KOPT-K1 (cell line): ENCODE measurements at regions not wholly inside any gene's neighbourhood (a gene's known extent, or its start where the extent isn't known, plus 50 kb on each side); places are given as distances from the start of the nearest gene placed in this dataset.

Experiments
- H3K27ac ChIP-seq: fragments of 200-600 bp; sonication (generic); 2 replicates; pipeline ENCODE4 v1.5.1; 2016; ENCODE audit warnings: antibody characterized with exemption, mild to moderate bottlenecking, low read depth, low read length; ENCODE audit not compliant: poor library complexity, severe bottlenecking
- H3K36me3 ChIP-seq: fragments of 200-600 bp; sonication (generic); 2 replicates; pipeline ENCODE4 v1.5.1; 2017; ENCODE audit warnings: antibody characterized with exemption, mild to moderate bottlenecking, low read length, moderate library complexity; ENCODE audit not compliant: insufficient read depth
- H3K9me3 ChIP-seq: fragments of 200-600 bp; sonication (generic); 2 replicates; pipeline ENCODE4 v1.5.1; 2017; ENCODE audit warnings: antibody characterized with exemption, low read length, mild to moderate bottlenecking; ENCODE audit not compliant: insufficient read depth, poor library complexity, severe bottlenecking

GRCh38 chr3:110791995-110792686 is 279.5 kb upstream of the NECTIN3 start:
- H3K36me3 ChIP-seq: no peaks in the 10 kb centered on the region
- no peak overlapping the region for H3K27ac ChIP-seq
- no peaks in the 10 kb centered on the region for H3K9me3 ChIP-seq

- H3K27ac ChIP-seq: no peak overlapping the region
- H3K9me3 ChIP-seq: no peaks in the 10 kb centered on the region
- no peaks in the 10 kb centered on the region for H3K36me3 ChIP-seq
Observed at GRCh38 chr3:110793611-110794010, 278.0 kb upstream of the NECTIN3 start.

GRCh38 chr3:110795163-110795562 is 276.5 kb upstream of the NECTIN3 start:
- H3K27ac ChIP-seq: no peak overlapping the region
- no peaks in the 10 kb centered on the region for H3K9me3 ChIP-seq
- H3K36me3 ChIP-seq: no peaks in the 10 kb centered on the region

- H3K9me3 ChIP-seq: no peaks in the 10 kb centered on the region
- no peaks in the 10 kb centered on the region for H3K36me3 ChIP-seq
- H3K27ac ChIP-seq: no peak overlapping the region
Observed at GRCh38 chr3:110799271-110799670, 272.3 kb upstream of the NECTIN3 start.

- no peak overlapping the region for H3K27ac ChIP-seq
- no peaks in the 10 kb centered on the region for H3K36me3 ChIP-seq
- no peaks in the 10 kb centered on the region for H3K9me3 ChIP-seq
Observed at GRCh38 chr3:110804856-110805255, 266.8 kb upstream of the NECTIN3 start.

- Histone ChIP-seq H3K36me3 (no peaks in the 10 kb centered on the region), H3K27ac (no peak overlapping the region), H3K9me3 (no peaks in the 10 kb centered on the region)
Observed at GRCh38 chr3:110806924-110807323, 264.7 kb upstream of the NECTIN3 start.

GRCh38 chr3:110808630-110809029 is 263.0 kb upstream of the NECTIN3 start:
- H3K9me3 ChIP-seq: no peaks in the 10 kb centered on the region

GRCh38 chr3:110810356-110810755 is 261.3 kb upstream of the NECTIN3 start:
- H3K27ac ChIP-seq: no peak overlapping the region
- H3K36me3 ChIP-seq: no peaks in the 10 kb centered on the region
- H3K9me3 ChIP-seq: no peaks in the 10 kb centered on the region

More at GRCh38 chr3:110808630-110809029, 263.0 kb upstream of the NECTIN3 start:
- H3K27ac ChIP-seq: no peak overlapping the region
- H3K36me3 ChIP-seq: no peaks in the 10 kb centered on the region

GRCh38 chr3:110811050-110811449 is 260.6 kb upstream of the NECTIN3 start:
- H3K27ac ChIP-seq: no peak overlapping the region
- H3K36me3 ChIP-seq: no peaks in the 10 kb centered on the region
- no peaks in the 10 kb centered on the region for H3K9me3 ChIP-seq

GRCh38 chr3:110813541-110813940 is 258.1 kb upstream of the NECTIN3 start:
- no peaks in the 10 kb centered on the region for H3K9me3 ChIP-seq
- H3K36me3 ChIP-seq: no peaks in the 10 kb centered on the region
- no peak overlapping the region for H3K27ac ChIP-seq

GRCh38 chr3:110814170-110815007 is 257.2 kb upstream of the NECTIN3 start:
- H3K27ac ChIP-seq: no peak overlapping the region
- no peaks in the 10 kb centered on the region for H3K9me3 ChIP-seq
- no peaks in the 10 kb centered on the region for H3K36me3 ChIP-seq

GRCh38 chr3:110815008-110815583 is 256.5 kb upstream of the NECTIN3 start:
- no peaks in the 10 kb centered on the region for H3K9me3 ChIP-seq
- H3K36me3 ChIP-seq: no peaks in the 10 kb centered on the region
- H3K27ac ChIP-seq: no peak overlapping the region

GRCh38 chr3:110816008-110816407 is 255.6 kb upstream of the NECTIN3 start:
- H3K27ac ChIP-seq: no peak overlapping the region
- no peaks in the 10 kb centered on the region for H3K9me3 ChIP-seq
- no peaks in the 10 kb centered on the region for H3K36me3 ChIP-seq

- H3K36me3 ChIP-seq: no peaks in the 10 kb centered on the region
- H3K27ac ChIP-seq: no peak overlapping the region
- H3K9me3 ChIP-seq: no peaks in the 10 kb centered on the region
Observed at GRCh38 chr3:110821586-110821985, 250.0 kb upstream of the NECTIN3 start.

- no peak overlapping the region for H3K27ac ChIP-seq
- H3K9me3 ChIP-seq: no peaks in the 10 kb centered on the region
- no peaks in the 10 kb centered on the region for H3K36me3 ChIP-seq
Observed at GRCh38 chr3:110822971-110823370, 248.6 kb upstream of the NECTIN3 start.
